ENCODE measurements at regions not wholly inside any gene's neighbourhood (a gene's known extent, or its start where the extent isn't known, plus 50 kb on each side); places are given as distances from the start of the nearest gene placed in this dataset.

DNA sequence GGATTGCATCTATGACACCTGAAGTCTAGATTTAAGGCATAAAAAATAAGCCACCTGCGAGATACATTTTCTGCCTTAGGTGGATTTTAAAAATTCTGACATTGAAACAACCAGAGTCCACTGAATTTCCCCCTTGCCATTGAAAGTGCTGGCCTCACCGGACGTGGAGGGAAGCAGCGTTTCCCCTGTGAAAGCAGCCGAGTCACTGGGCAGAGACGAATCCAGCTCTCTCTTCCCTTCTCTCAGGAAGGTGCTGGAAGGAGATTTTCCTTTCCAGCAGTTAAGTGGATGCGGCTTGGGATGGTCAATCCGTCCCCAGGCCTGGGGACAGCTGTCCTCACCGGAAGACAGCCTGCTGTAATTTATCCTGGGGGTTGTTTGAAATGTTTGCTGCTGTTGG, 270.9 kb upstream of the FOXF1 start:
- no peak overlapping the region for H2AFZ ChIP-seq (replicated peaks)
- no peak overlapping the region for H3K4me3 Mint-ChIP-seq
- no peaks in the 10 kb centered on the region for H3K9me3 Mint-ChIP-seq
- H4K20me1 ChIP-seq (ENCODE audit: low read depth): no peaks in the 10 kb centered on the region
- H3K27ac Mint-ChIP-seq: no peak overlapping the region
- H3K27me3 ChIP-seq: peaks cover 5% of the 10 kb centered on the region
- peaks cover 9% of the 10 kb centered on the region for H3K27me3 Mint-ChIP-seq (ENCODE audit: insufficient read depth, low read depth)
- H3K4me2 ChIP-seq: no peak overlapping the region
- no peak for TF ChIP-seq EZH2phosphoT487 (IDR thresholded peaks at IDR 0.05)
- no peak for TF ChIP-seq EZH2 (IDR thresholded peaks at IDR 0.05)
- no peak for TF ChIP-seq CTCF (IDR thresholded peaks at IDR 0.05)
- no peaks in the 10 kb centered on the region for H3K36me3 Mint-ChIP-seq
- no peak overlapping the region for H3K9ac ChIP-seq
- H3K4me1 ChIP-seq: peaks cover 9% of the 10 kb centered on the region
- DNase-seq (ENCODE audit: low spot score): no peak
- no peaks in the 10 kb centered on the region for H3K9me3 ChIP-seq (ENCODE audit: low read depth)
- H3K4me3 ChIP-seq: no peak overlapping the region
- no peaks in the 10 kb centered on the region for H3K36me3 ChIP-seq
- H3F3A ChIP-seq (ENCODE audit: low read depth): no peaks in the 10 kb centered on the region
- H3K4me1 Mint-ChIP-seq: no peaks in the 10 kb centered on the region
- H3K27ac ChIP-seq: no peak overlapping the region
- no peaks in the 10 kb centered on the region for H3K79me2 ChIP-seq (ENCODE audit: low read depth)

DNA sequence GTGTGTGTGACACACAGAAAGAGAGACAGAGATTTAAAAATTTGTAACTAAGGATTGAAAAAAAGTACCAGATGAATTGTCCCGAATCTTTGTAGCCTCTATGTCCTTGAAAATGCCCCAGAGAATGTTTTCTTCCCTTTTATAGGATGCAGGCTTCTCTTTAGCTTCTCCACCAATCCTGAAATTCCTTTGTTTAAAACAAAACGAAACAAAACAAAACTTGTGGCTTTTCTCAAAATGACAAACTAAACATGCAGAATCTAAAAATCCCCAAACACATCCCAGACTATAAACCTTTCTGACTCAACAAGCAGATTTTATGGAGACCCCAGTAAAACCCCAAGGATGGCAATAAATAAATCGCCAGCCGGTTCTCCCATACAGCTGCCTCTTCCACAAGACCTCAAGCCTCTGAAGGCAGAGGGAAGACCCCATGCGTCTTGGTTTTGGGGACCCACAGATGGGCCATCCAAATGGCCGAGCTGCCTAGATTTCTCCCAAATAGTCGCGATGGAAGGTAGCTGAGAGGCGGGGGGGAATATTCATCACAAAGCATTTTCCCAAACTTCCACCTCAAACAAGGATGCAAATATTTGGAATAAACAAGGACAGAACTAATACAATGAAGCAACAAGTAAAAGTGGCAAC, 269.5 kb upstream of the FOXF1 start:
- H3K4me1 Mint-ChIP-seq: no peaks in the 10 kb centered on the region
- H3K36me3 ChIP-seq: no peaks in the 10 kb centered on the region
- H2AFZ ChIP-seq (replicated peaks): no peak overlapping the region
- H3K27ac Mint-ChIP-seq: no peak overlapping the region
- H3F3A ChIP-seq (ENCODE audit: low read depth): no peaks in the 10 kb centered on the region
- no peaks in the 10 kb centered on the region for H4K20me1 ChIP-seq (ENCODE audit: low read depth)
- no peaks in the 10 kb centered on the region for H3K9me3 ChIP-seq (ENCODE audit: low read depth)
- DNase-seq (ENCODE audit: low spot score): no peak
- H3K4me2 ChIP-seq: no peak overlapping the region
- peaks cover 9% of the 10 kb centered on the region for H3K4me1 ChIP-seq
- no peaks in the 10 kb centered on the region for H3K36me3 Mint-ChIP-seq
- peaks cover 5% of the 10 kb centered on the region for H3K27me3 ChIP-seq
- no peak overlapping the region for H3K4me3 Mint-ChIP-seq
- H3K27ac ChIP-seq: no peak overlapping the region
- H3K4me3 ChIP-seq: no peak overlapping the region
- peaks cover 11% of the 10 kb centered on the region for H3K27me3 Mint-ChIP-seq (ENCODE audit: insufficient read depth, low read depth)
- TF ChIP-seq CTCF (IDR thresholded peaks at IDR 0.05) (no peak), EZH2 (IDR thresholded peaks at IDR 0.05) (no peak), EZH2phosphoT487 (IDR thresholded peaks at IDR 0.05) (no peak)
- H3K9ac ChIP-seq: no peak overlapping the region
- H3K79me2 ChIP-seq (ENCODE audit: low read depth): no peaks in the 10 kb centered on the region
- H3K9me3 Mint-ChIP-seq: peaks cover 4% of the 10 kb centered on the region

DNA sequence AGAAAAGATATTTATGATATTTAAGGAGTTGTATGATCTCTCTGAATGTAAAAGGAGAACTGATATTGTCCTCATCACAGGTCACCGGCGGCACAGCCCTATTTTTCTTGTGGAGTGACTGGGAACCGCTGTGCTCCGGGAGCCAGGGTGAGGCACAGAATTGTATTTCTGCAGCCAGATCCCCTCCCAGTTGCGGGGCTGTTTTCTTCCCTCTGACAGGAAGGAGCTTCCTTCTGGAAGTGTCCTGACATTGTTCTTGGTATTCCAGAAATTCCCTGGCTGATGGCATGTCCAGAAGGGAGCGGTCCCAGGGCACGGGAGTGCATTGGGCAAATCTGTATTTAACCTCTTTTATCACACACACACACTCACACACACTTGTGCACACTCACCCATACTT, 268.6 kb upstream of the FOXF1 start:
- Histone ChIP-seq H3K4me3 (no peak overlapping the region), H3K79me2 (ENCODE audit: low read depth) (no peaks in the 10 kb centered on the region), H3K9me3 (ENCODE audit: low read depth) (no peaks in the 10 kb centered on the region), H3K4me2 (no peak overlapping the region), H2AFZ (replicated peaks) (no peak overlapping the region), H3K9ac (no peak overlapping the region), H3K36me3 (no peaks in the 10 kb centered on the region), H3K4me1 (peaks cover 9% of the 10 kb centered on the region), H3F3A (ENCODE audit: low read depth) (no peaks in the 10 kb centered on the region), H3K27me3 (peaks cover 5% of the 10 kb centered on the region), H4K20me1 (ENCODE audit: low read depth) (no peaks in the 10 kb centered on the region), H3K27ac (no peak overlapping the region)
- DNase-seq (ENCODE audit: low spot score): no peak
- peaks cover 12% of the 10 kb centered on the region for H3K27me3 Mint-ChIP-seq (ENCODE audit: insufficient read depth, low read depth)
- peaks cover 4% of the 10 kb centered on the region for H3K9me3 Mint-ChIP-seq
- TF ChIP-seq CTCF (IDR thresholded peaks at IDR 0.05): no peak
- no peak for TF ChIP-seq EZH2phosphoT487 (IDR thresholded peaks at IDR 0.05)
- TF ChIP-seq EZH2 (IDR thresholded peaks at IDR 0.05): no peak
- H3K27ac Mint-ChIP-seq: no peak overlapping the region
- no peaks in the 10 kb centered on the region for H3K4me1 Mint-ChIP-seq
- no peaks in the 10 kb centered on the region for H3K36me3 Mint-ChIP-seq
- no peak overlapping the region for H3K4me3 Mint-ChIP-seq

Data from neural progenitor cell (in vitro differentiated cells).